Activated CD8-positive, alpha-beta memory T cell treated with anti-CD3 and anti-CD28 coated beads, Interleukin-2, amount 50 U/mL, for 4 hours (primary cell): ENCODE measurements at regions not wholly inside any gene's neighbourhood (a gene's known extent, or its start where the extent isn't known, plus 50 kb on each side); places are given as distances from the start of the nearest gene placed in this dataset.
A peak's percentile ranks its signal among the peaks of the same experiment; 100 is the strongest.

Experiments
- DNase-seq: peaks from one replicate; pipeline ENCODE4 v3.0.0-alpha.2; 2020

DNA sequence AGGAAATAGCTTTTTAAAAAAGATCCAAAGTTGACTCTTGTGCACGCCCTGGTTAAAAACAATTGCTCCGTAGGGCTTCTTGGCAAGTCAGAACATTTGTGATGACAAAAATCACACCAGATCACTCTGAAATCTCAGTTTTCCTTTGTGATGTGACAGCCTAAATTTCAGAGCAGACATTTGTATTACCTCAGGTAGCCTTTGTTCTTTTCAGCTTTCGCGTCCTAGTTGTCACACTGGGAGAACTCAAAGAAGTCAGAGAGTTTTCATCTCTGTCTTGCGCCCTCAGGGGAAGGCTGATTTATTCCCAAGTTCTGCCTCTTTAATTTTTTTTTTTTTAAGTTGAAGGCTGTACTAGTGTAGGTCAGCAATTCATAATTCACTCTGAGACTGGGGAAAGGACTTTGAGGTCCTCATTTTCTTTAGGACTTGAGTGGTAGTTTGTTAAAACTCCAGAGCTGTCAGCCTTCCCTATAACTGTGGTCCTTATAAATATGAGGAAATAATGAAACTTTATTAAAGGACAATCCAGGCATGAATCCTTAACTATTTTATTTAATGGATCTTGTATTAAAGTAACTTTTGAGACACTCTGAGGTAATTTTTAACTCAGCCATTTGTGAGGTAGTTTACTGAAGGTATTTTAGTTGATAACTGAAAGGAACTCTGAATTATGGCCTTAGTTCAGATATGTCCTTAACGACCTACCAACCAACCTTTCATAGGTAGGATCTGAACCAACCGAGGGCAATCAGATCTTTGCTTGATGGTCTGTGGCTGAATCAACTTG, 525.1 kb upstream of the FAM98A start:
- DNase-seq, result no peak

DNA sequence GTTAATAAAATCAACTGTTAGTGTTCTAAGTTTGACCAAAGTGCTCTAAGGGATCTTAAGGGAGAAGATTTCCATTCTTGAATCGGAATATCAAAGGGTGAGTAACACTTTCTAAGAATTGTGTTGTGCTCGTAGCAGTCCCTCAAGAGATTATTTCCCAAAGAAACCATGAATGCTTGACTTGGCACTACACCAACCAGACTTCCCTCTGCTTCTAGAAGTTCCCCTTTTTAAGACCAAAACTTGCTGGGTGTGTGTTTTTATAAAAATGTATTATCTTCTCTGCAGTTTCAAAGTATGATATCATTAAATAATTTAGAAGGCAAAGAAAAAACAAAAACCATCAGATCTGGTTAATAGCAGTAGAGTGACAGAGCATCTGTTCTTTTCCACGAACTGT, 522.0 kb upstream of the FAM98A start:
- DNase-seq, result no peak

GRCh38 chr2:34115076-34115475, 516.0 kb upstream of the FAM98A start:
- DNase-seq, result no peak

DNA sequence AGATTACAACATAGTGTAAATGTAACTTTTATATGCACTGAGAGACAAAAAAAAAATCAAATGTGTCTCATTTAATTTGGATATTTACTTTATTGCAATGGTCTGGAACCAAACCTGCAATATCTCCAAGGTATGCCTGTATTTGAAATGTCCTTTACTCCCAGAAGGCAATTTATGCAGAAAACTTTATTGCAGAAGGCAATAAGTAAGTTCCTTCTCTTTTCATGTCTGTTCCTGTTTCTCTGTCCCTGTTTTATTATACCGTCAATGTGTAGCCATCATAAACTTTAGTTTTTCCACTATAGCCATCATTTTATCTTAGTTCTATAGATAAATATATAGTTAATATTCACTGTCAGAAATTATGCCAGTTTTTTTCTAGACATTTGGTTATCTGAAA, 513.1 kb upstream of the FAM98A start:
- DNase-seq, result no peak

DNA sequence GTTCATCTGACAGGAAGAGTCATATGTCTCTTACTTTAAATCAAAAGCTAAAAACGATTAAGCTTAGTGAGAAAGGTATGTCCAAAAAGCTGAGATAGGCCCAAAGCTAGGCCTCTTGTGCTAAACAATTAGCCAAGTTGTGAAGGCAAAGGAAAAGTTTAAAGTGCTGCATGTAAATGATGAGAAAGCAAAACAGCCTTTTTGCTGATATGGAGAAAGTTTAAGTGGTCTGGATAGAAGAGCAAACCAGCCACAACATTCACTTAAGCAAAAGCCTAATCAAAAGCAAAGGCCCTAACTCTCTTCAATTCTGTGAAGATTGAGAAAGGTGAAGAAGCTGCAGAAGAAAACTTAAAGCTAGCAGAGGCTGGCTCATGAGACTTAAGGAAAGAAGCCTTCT, 511.3 kb upstream of the FAM98A start:
- no peak for DNase-seq

- DNase-seq, result no peak
Observed at GRCh38 chr2:34107811-34108210, 508.7 kb upstream of the FAM98A start.

GRCh38 chr2:34105006-34105767, 506.1 kb upstream of the FAM98A start:
- no peak for DNase-seq

DNA sequence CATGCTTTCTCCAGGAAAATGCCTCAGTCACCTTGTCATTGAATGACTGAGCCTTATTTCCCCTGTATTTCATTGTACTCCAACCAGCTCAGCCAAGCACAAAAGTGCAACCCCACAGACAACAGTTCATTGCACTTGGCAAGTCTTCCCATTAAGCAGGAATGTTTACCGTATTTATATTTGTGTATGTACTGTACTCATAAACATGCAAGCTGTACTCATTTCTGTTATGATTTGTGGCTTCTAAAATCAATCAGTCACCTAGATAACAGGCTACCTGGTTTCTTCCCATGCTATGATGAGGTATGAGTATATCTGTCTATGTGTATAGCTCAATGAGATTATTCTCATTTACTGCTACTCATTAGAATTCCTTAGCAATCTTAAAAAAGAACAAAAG, 505.5 kb upstream of the FAM98A start:
- no peak for DNase-seq

GRCh38 chr2:34103437-34103836, 504.3 kb upstream of the FAM98A start:
- no peak for DNase-seq

DNA sequence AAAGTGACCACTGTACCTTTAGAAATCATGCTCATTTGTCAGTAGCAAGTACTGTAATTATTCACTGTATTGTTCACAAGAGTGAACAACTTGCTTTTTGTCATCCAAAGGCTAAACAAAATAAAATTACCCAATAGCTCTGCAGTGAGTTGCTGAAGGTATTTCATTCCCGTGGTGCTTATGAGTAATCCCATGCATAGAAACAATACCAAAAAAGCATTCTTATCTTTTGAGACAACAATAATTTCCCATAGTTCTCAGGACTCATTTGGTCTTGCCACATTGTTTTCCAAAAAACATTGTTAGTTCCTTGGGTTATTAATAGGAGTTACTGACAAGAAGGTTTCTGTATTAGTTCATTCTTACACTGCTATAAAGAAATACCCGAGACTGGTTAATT, 503.2 kb upstream of the FAM98A start:
- DNase-seq, result no peak

GRCh38 chr2:34099377-34099776, 500.3 kb upstream of the FAM98A start:
- DNase-seq, result no peak

- DNase-seq, result no peak
Observed at GRCh38 chr2:34098256-34098655, 499.2 kb upstream of the FAM98A start.

DNA sequence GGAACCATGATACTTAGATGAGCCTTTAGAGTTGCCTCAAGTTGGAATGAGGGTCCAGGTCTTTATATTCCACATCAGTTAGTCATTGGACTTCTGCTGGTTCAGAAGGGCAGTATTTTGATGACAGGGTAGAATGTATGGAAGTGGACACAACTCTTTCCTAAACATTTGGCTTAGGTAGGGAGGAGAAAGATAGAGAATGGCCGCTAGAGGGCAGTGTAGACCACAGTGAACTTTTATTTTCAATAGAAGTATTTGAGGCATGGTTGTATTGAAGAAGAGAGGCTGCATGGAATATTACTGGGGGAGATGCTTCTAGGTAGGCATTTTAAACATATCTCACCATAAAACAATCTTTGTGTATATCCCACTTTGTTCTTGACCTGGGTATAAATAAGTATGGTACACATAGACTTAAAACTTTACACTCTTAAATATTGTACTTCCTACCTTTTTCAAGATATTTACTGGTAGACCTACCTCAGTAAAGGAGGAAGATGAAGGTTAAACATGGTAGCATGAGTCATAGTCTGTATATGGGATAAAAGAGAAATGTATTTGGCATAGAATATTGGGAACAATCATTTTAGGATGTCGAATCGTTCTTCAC, 497.6 kb upstream of the FAM98A start:
- peak; percentile 21 for DNase-seq

- DNase-seq, result no peak
Observed at GRCh38 chr2:34093790-34094189, 494.7 kb upstream of the FAM98A start.

DNA sequence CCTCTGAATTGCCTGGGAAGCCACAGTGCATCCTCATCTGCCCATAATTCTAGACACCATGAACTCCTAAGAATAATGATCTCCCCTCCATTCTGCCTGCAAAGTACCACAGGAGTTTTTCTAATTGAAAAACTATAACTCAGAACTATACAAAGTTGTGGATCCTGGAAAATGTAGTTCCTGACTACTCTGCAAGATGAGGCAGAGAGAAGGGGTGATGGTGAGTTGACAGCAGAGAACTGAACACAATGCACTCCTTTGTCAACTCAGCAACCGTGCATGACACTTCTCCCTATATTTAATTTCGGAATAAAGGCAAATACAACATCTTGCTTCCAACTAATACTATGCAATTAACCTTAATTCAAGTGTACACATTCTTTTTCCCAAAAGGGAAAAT, 471.1 kb upstream of the FAM98A start:
- no peak for DNase-seq

- no peak for DNase-seq
Observed at GRCh38 chr2:34069604-34070003, 470.5 kb upstream of the FAM98A start.

GRCh38 chr2:34050413-34050812, 451.3 kb upstream of the FAM98A start:
- DNase-seq, result no peak

- DNase-seq, result no peak
Observed at GRCh38 chr2:34045101-34045655, 446.1 kb upstream of the FAM98A start.

DNA sequence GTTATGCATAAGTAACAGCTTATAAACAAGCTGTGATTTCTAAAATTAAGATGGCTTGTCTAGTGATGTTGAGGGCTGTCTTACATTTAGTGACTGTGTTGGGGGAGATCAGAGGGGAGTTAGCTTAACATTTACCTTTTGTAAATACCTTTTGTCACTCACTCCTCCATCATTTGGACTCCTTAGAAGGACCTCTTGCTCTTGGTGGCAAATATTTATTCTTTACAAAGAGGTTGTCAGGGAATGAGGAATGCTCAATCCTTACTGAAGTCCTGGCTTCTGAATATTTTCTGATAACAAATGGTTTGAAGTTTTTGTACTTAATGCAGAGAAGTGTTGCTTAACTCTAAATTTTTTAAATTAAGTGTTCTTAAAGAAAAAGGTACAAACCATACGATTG, 438.8 kb upstream of the FAM98A start:
- no peak for DNase-seq

DNA sequence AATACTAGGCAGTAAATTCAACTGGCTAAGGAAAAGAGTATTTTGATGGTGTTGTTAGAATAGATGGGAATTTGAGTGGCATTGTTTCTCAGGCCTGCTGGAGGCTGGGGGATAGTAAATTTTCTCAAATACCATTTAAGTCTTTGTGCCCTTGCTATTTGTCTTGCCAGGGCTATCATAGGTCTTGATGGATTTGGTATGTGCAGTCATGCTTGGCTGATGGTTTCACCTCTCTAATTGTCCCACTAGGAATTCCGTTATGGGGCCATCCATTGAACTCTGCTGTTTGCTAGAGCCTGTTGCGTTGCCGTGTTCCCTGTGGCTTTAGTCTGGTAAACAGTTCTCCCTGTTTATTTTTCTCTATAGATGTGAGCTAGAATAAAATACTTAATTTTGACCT, 438.1 kb upstream of the FAM98A start:
- DNase-seq, result no peak

DNA sequence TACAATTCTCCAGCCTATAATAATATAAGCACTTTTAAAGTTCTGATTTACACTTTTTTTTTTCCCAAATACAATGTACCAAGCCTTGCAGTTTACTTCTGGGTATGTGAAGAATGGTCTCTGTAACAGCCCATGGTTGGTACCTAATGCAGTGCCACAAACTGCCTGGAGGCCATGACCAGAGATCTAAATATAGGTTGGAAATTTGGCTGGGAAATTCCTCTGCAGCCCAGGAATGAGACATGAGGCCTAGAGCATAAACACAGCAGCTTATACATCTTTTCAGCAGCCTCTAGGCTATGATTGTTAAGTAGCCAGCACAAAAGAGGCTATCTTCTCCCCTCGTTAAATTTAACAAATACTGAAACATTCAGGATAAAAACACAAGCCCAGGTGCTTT, 432.0 kb upstream of the FAM98A start:
- no peak for DNase-seq

- DNase-seq, result no peak
Observed at GRCh38 chr2:34030273-34030672, 431.2 kb upstream of the FAM98A start.

- no peak for DNase-seq
Observed at GRCh38 chr2:34029073-34029472, 430.0 kb upstream of the FAM98A start.

DNA sequence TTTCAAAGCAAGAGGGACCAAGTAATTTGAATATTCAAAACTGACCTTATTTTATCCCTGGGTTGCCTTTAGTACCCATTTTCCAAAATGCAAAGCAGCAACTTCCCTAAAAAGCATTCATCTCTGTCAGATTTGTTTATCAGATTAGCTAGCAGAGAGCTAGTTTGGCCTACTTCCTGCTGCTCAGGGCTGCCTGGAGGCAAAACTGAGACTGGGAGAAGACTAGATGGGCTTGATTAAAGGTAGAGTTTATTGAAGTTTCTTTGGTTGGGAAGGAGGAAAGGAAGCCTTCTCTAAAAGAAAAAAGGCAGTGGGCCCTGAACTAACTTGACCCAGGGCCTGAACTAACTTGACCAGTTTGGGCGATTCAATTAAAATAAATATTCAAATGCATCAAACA, 426.1 kb upstream of the FAM98A start:
- DNase-seq, result no peak
